B cell (primary cell): ENCODE measurements at regions not wholly inside any gene's neighbourhood (a gene's known extent, or its start where the extent isn't known, plus 50 kb on each side); places are given as distances from the start of the nearest gene placed in this dataset.

Source experiments
- ATAC-seq: fragments of 200-7000 bp; cut with Tn5 transposase; one replicate; pipeline ENCODE4 v1.10.0; 2021; ENCODE audit warnings: low read depth, mild to moderate bottlenecking, moderate number of reproducible peaks, moderate library complexity
- CTCF ChIA-PET: fragments of 350-600 bp; sonication (Branson Sonifier 250); formaldehyde crosslinking; loops from one replicate; lab custom pipeline; 2021; ENCODE audit warnings: antibody characterized with exemption, inconsistent platforms; lab: Charles Lee
- POLR2A ChIA-PET: fragments of 350-600 bp; sonication (Branson Sonifier 250); formaldehyde crosslinking; loops from one replicate; lab custom pipeline; 2021; ENCODE audit warnings: antibody characterized with exemption; lab: Charles Lee
- DNase-seq: peaks from one replicate; pipeline ENCODE4 v3.0.0; 2013
- H2AFZ ChIP-seq: 2 replicates; pipeline ENCODE4 v1.6.1; 2012; ENCODE audit warnings: mild to moderate bottlenecking, low read depth, low read length; ENCODE audit not compliant: insufficient read depth, poor library complexity, severe bottlenecking
- H3K27ac ChIP-seq, 2 donors: 1 replicate in 1 of 2; 2 replicates in 1 of 2; pipeline ENCODE4 v1.5.1; 2012 to 2013; ENCODE audit warnings: low read length in 2 of 2, mild to moderate bottlenecking in 2 of 2, moderate library complexity in 1 of 2
- H3K27me3 ChIP-seq, 4 experiments: fragments of 200-600 bp in 1 of 4; sonication (generic) in 1 of 4; replicated peaks in 1 of 4; 1 replicate in 2 of 4; 2 replicates in 2 of 4; pipeline versions ENCODE4 v1.6.1 to v1.7.0; 2013 to 2016; ENCODE audit warnings: low read length in 3 of 4, mild to moderate bottlenecking in 2 of 4, mixed read lengths in 1 of 4, moderate library complexity in 1 of 4; ENCODE audit not compliant: insufficient read depth in 4 of 4, control insufficient read depth in 3 of 4; ENCODE audit errors: control extremely low read depth in 1 of 4
- H3K36me3 ChIP-seq, 2 experiments: replicated peaks in 1 of 2; 1 replicate in 1 of 2; 2 replicates in 1 of 2; pipeline versions ENCODE4 v1.6.1 to v1.7.1; 2013; ENCODE audit warnings: low read length in 1 of 2; ENCODE audit not compliant: insufficient read depth in 2 of 2, control insufficient read depth in 1 of 2; ENCODE audit errors: control extremely low read depth in 1 of 2, extremely low read depth in 1 of 2
- H3K4me1 ChIP-seq, 2 donors: fragments of 200-600 bp in 1 of 2; sonication (generic) in 1 of 2; 1 replicate in 1 of 2; 2 replicates in 1 of 2; pipeline versions ENCODE4 v1.5.1 to v1.6.1; 2013 to 2017; ENCODE audit warnings: low read length in 2 of 2; ENCODE audit not compliant: control insufficient read depth in 2 of 2, insufficient read depth in 2 of 2
- H3K4me2 ChIP-seq: replicated peaks from 2 replicates; pipeline ENCODE3; 2012; ENCODE audit warnings: mild to moderate bottlenecking, low read depth, low read length; ENCODE audit not compliant: poor library complexity, severe bottlenecking
- H3K4me3 ChIP-seq, 5 experiments: fragments of 200-600 bp in 1 of 5; sonication (generic) in 1 of 5; 1 replicate in 3 of 5; 2 replicates in 2 of 5; pipeline versions ENCODE4 v1.5.1 to v1.7.0; 2011 to 2016; ENCODE audit warnings: low read length in 4 of 5, mild to moderate bottlenecking in 4 of 5, low read depth in 2 of 5, control low read depth in 1 of 5, moderate library complexity in 1 of 5; ENCODE audit not compliant: insufficient read depth in 1 of 5; ENCODE audit errors: control extremely low read depth in 1 of 5, extremely low read depth in 1 of 5
- H3K79me2 ChIP-seq: fragments of 200-600 bp; sonication (generic); one replicate; pipeline ENCODE4 v1.6.0; 2016; ENCODE audit warnings: low read length; ENCODE audit not compliant: control insufficient read depth, insufficient read depth
- H3K9ac ChIP-seq: fragments of 200-600 bp; sonication (generic); 2 replicates; pipeline ENCODE4 v1.6.1; 2017; ENCODE audit warnings: mild to moderate bottlenecking, low read length, moderate library complexity
- H3K9me3 ChIP-seq, 3 donors: one replicate each; pipeline versions ENCODE4 v1.6.1 to v1.7.1; 2013; ENCODE audit warnings: low read length in 2 of 3; ENCODE audit not compliant: control insufficient read depth in 2 of 3, insufficient read depth in 1 of 3; ENCODE audit errors: control extremely low read depth in 1 of 3
- H4K20me1 ChIP-seq: 2 replicates; pipeline ENCODE4 v1.6.0; 2012; ENCODE audit warnings: mild to moderate bottlenecking, low read length; ENCODE audit not compliant: insufficient read depth, control insufficient read depth, poor library complexity, severe bottlenecking
- H3K27ac Mint-ChIP-seq: one replicate; pipeline ENCODE4 v1.8.0; 2021; ENCODE audit warnings: mixed read lengths
- H3K27me3 Mint-ChIP-seq: one replicate; pipeline ENCODE4 v1.8.0; 2021; ENCODE audit warnings: mixed read lengths
- H3K4me1 Mint-ChIP-seq: one replicate; pipeline ENCODE4 v1.8.0; 2021; ENCODE audit warnings: mixed read lengths
- H3K4me3 Mint-ChIP-seq: one replicate; pipeline ENCODE4 v1.8.0; 2021; ENCODE audit warnings: mixed read lengths
- H3K9me3 Mint-ChIP-seq: one replicate; pipeline ENCODE4 v1.8.0; 2022; ENCODE audit warnings: mixed read lengths; ENCODE audit not compliant: insufficient read depth
- EZH2 ChIP-seq: IDR thresholded peaks from 2 replicates; pipeline ENCODE4 v1.6.1; 2012; ENCODE audit warnings: borderline replicate concordance, low read depth, mild to moderate bottlenecking, moderate library complexity, low read length; ENCODE audit not compliant: insufficient read depth, poor library complexity, severe bottlenecking
- WGBS: methylation state at CpG from one replicate; pipeline ENCODE4 v1.1.5; 2013; ENCODE audit warnings: missing lambda C conversion rate; ENCODE audit not compliant: insufficient coverage; 5-methylcytosine and 5-hydroxymethylcytosine counted together
- intact Hi-C: fragments of 100-400 bp; cut with micrococcal nuclease; formaldehyde crosslinking; loops from one replicate; pipeline ENCODE4 v1.10.0; 2022
- TF ChIP-seq, protein P1 (sequence below): fragments of 200-600 bp; IDR thresholded peaks from one replicate; pipeline ENCODE4 v1.8.0; 2022; ENCODE audit warnings: antibody characterized with exemption, mild to moderate bottlenecking

DNA sequence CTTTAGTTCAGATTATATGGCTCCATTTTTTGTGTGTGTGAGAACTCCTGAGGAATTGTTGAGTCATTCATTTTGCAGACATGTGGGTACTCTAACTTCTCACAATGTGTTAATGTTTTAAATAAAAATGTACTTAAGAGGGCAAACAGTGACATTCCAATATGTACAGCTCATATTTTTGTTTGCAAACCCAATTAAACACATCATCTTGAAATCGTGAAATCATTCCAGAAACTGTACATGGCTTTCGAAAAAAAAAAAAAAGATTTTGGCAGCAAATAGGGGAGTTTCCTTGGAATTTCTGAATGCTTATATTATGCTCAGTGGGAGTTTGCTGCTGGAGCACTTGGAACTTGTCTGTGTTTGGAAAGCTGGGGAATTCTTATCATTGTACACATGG lies 85.0 kb downstream of the HPGD start:
- CTCF ChIA-PET, result no interaction called here
- ATAC-seq, result no peak

DNA sequence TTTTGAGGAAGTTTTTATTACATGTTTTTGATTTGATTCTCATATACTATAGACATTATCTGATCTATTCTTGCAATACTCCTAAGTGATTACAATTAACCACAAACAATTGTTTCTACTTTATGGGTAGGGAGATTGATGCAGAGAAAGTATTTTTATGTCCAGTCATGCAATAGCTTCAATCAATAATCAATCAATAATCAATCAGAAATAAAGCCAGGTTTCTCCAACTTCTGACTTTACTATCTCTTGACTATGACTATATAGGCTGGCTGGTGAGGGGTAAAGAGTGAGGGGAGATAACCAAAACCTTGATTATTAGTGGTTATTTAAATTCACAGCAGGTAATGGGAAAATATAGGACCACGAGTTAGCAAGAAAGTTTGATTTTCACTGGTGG lies 85.9 kb downstream of the HPGD start:
- H3K4me3 Mint-ChIP-seq, result no peak overlapping the region
- CTCF ChIA-PET, result no interaction called here

More for the DNA sequence above, 85.0 kb downstream of the HPGD start:
- Mint-ChIP-seq H3K27ac (no peak overlapping the region), H3K27me3 (no peaks in the 10 kb centered on the region), H3K9me3 (peaks cover 2% of the 10 kb centered on the region), H3K4me1 (no peaks in the 10 kb centered on the region), H3K4me3 (no peak overlapping the region)
- H2AFZ ChIP-seq, result no peak overlapping the region
- intact Hi-C loops, result no loop called here
- no peak overlapping the region for H3K27ac ChIP-seq
- H3K27me3 ChIP-seq, result no peaks in the 10 kb centered on the region
- no peak overlapping the region for H3K9ac ChIP-seq
- no peak for DNase-seq
- TF ChIP-seq, protein P1, sequence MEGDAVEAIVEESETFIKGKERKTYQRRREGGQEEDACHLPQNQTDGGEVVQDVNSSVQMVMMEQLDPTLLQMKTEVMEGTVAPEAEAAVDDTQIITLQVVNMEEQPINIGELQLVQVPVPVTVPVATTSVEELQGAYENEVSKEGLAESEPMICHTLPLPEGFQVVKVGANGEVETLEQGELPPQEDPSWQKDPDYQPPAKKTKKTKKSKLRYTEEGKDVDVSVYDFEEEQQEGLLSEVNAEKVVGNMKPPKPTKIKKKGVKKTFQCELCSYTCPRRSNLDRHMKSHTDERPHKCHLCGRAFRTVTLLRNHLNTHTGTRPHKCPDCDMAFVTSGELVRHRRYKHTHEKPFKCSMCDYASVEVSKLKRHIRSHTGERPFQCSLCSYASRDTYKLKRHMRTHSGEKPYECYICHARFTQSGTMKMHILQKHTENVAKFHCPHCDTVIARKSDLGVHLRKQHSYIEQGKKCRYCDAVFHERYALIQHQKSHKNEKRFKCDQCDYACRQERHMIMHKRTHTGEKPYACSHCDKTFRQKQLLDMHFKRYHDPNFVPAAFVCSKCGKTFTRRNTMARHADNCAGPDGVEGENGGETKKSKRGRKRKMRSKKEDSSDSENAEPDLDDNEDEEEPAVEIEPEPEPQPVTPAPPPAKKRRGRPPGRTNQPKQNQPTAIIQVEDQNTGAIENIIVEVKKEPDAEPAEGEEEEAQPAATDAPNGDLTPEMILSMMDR, result no peak
- TF ChIP-seq EZH2, result no peak
- no peaks in the 10 kb centered on the region for H3K36me3 ChIP-seq
- no peaks in the 10 kb centered on the region for H4K20me1 ChIP-seq
- H3K79me2 ChIP-seq, result no peaks in the 10 kb centered on the region
- H3K4me1 ChIP-seq, result no peaks in the 10 kb centered on the region
- 100% methylated on average over 1 of the region's 2 CpGs for WGBS
- POLR2A ChIA-PET, result no interaction called here
- no peak overlapping the region for H3K4me2 ChIP-seq
- H3K4me3 ChIP-seq, result no peak overlapping the region
- peaks cover 0 to 4% (median 1%) of the 10 kb centered on the region in 3 donors for H3K9me3 ChIP-seq

More for the DNA sequence above, 85.9 kb downstream of the HPGD start:
- no peaks in the 10 kb centered on the region for H3K4me1 ChIP-seq
- Mint-ChIP-seq H3K9me3 (no peaks in the 10 kb centered on the region), H3K27me3 (no peaks in the 10 kb centered on the region), H3K27ac (no peak overlapping the region), H3K4me1 (no peaks in the 10 kb centered on the region)
- peaks cover 0 to 1% (median 0%) of the 10 kb centered on the region in 3 donors for H3K9me3 ChIP-seq
- H3K27me3 ChIP-seq, result no peaks in the 10 kb centered on the region
- H3K36me3 ChIP-seq, result no peaks in the 10 kb centered on the region
- no peaks in the 10 kb centered on the region for H3K79me2 ChIP-seq
- no peak overlapping the region for H2AFZ ChIP-seq
- no peak overlapping the region for H3K4me2 ChIP-seq
- intact Hi-C loops, result no loop called here
- POLR2A ChIA-PET, result no interaction called here
- H3K4me3 ChIP-seq, result no peak overlapping the region
- ATAC-seq (no peak), DNase-seq (no peak)
- H3K9ac ChIP-seq, result no peak overlapping the region
- no peak overlapping the region for H3K27ac ChIP-seq
- H4K20me1 ChIP-seq, result no peaks in the 10 kb centered on the region
- no peak for TF ChIP-seq EZH2
- TF ChIP-seq, protein P1, result no peak
- no CpG with 5 or more reads among the region's 1 CpG for WGBS
